B cell (primary cell): ENCODE measurements at regions not wholly inside any gene's neighbourhood (a gene's known extent, or its start where the extent isn't known, plus 50 kb on each side); places are given as distances from the start of the nearest gene placed in this dataset.

Source experiments
- ATAC-seq: fragments of 200-7000 bp; cut with Tn5 transposase; one replicate; pipeline ENCODE4 v1.10.0; 2021; ENCODE audit warnings: low read depth, mild to moderate bottlenecking, moderate number of reproducible peaks, moderate library complexity
- CTCF ChIA-PET: fragments of 350-600 bp; sonication (Branson Sonifier 250); formaldehyde crosslinking; loops from one replicate; lab custom pipeline; 2021; ENCODE audit warnings: antibody characterized with exemption, inconsistent platforms; lab: Charles Lee
- POLR2A ChIA-PET: fragments of 350-600 bp; sonication (Branson Sonifier 250); formaldehyde crosslinking; loops from one replicate; lab custom pipeline; 2021; ENCODE audit warnings: antibody characterized with exemption; lab: Charles Lee
- DNase-seq: peaks from one replicate; pipeline ENCODE4 v3.0.0; 2013
- H2AFZ ChIP-seq: 2 replicates; pipeline ENCODE4 v1.6.1; 2012; ENCODE audit warnings: mild to moderate bottlenecking, low read depth, low read length; ENCODE audit not compliant: insufficient read depth, poor library complexity, severe bottlenecking
- H3K27ac ChIP-seq, 2 donors: 1 replicate in 1 of 2; 2 replicates in 1 of 2; pipeline ENCODE4 v1.5.1; 2012 to 2013; ENCODE audit warnings: low read length in 2 of 2, mild to moderate bottlenecking in 2 of 2, moderate library complexity in 1 of 2
- H3K27me3 ChIP-seq, 4 experiments: fragments of 200-600 bp in 1 of 4; sonication (generic) in 1 of 4; replicated peaks in 1 of 4; 1 replicate in 2 of 4; 2 replicates in 2 of 4; pipeline versions ENCODE4 v1.6.1 to v1.7.0; 2013 to 2016; ENCODE audit warnings: low read length in 3 of 4, mild to moderate bottlenecking in 2 of 4, mixed read lengths in 1 of 4, moderate library complexity in 1 of 4; ENCODE audit not compliant: insufficient read depth in 4 of 4, control insufficient read depth in 3 of 4; ENCODE audit errors: control extremely low read depth in 1 of 4
- H3K36me3 ChIP-seq, 2 experiments: replicated peaks in 1 of 2; 1 replicate in 1 of 2; 2 replicates in 1 of 2; pipeline versions ENCODE4 v1.6.1 to v1.7.1; 2013; ENCODE audit warnings: low read length in 1 of 2; ENCODE audit not compliant: insufficient read depth in 2 of 2, control insufficient read depth in 1 of 2; ENCODE audit errors: control extremely low read depth in 1 of 2, extremely low read depth in 1 of 2
- H3K4me1 ChIP-seq, 2 donors: fragments of 200-600 bp in 1 of 2; sonication (generic) in 1 of 2; 1 replicate in 1 of 2; 2 replicates in 1 of 2; pipeline versions ENCODE4 v1.5.1 to v1.6.1; 2013 to 2017; ENCODE audit warnings: low read length in 2 of 2; ENCODE audit not compliant: control insufficient read depth in 2 of 2, insufficient read depth in 2 of 2
- H3K4me2 ChIP-seq: replicated peaks from 2 replicates; pipeline ENCODE3; 2012; ENCODE audit warnings: mild to moderate bottlenecking, low read depth, low read length; ENCODE audit not compliant: poor library complexity, severe bottlenecking
- H3K4me3 ChIP-seq, 5 experiments: fragments of 200-600 bp in 1 of 5; sonication (generic) in 1 of 5; 1 replicate in 3 of 5; 2 replicates in 2 of 5; pipeline versions ENCODE4 v1.5.1 to v1.7.0; 2011 to 2016; ENCODE audit warnings: low read length in 4 of 5, mild to moderate bottlenecking in 4 of 5, low read depth in 2 of 5, control low read depth in 1 of 5, moderate library complexity in 1 of 5; ENCODE audit not compliant: insufficient read depth in 1 of 5; ENCODE audit errors: control extremely low read depth in 1 of 5, extremely low read depth in 1 of 5
- H3K79me2 ChIP-seq: fragments of 200-600 bp; sonication (generic); one replicate; pipeline ENCODE4 v1.6.0; 2016; ENCODE audit warnings: low read length; ENCODE audit not compliant: control insufficient read depth, insufficient read depth
- H3K9ac ChIP-seq: fragments of 200-600 bp; sonication (generic); 2 replicates; pipeline ENCODE4 v1.6.1; 2017; ENCODE audit warnings: mild to moderate bottlenecking, low read length, moderate library complexity
- H3K9me3 ChIP-seq, 3 donors: one replicate each; pipeline versions ENCODE4 v1.6.1 to v1.7.1; 2013; ENCODE audit warnings: low read length in 2 of 3; ENCODE audit not compliant: control insufficient read depth in 2 of 3, insufficient read depth in 1 of 3; ENCODE audit errors: control extremely low read depth in 1 of 3
- H4K20me1 ChIP-seq: 2 replicates; pipeline ENCODE4 v1.6.0; 2012; ENCODE audit warnings: mild to moderate bottlenecking, low read length; ENCODE audit not compliant: insufficient read depth, control insufficient read depth, poor library complexity, severe bottlenecking
- H3K27ac Mint-ChIP-seq: one replicate; pipeline ENCODE4 v1.8.0; 2021; ENCODE audit warnings: mixed read lengths
- H3K27me3 Mint-ChIP-seq: one replicate; pipeline ENCODE4 v1.8.0; 2021; ENCODE audit warnings: mixed read lengths
- H3K4me1 Mint-ChIP-seq: one replicate; pipeline ENCODE4 v1.8.0; 2021; ENCODE audit warnings: mixed read lengths
- H3K4me3 Mint-ChIP-seq: one replicate; pipeline ENCODE4 v1.8.0; 2021; ENCODE audit warnings: mixed read lengths
- H3K9me3 Mint-ChIP-seq: one replicate; pipeline ENCODE4 v1.8.0; 2022; ENCODE audit warnings: mixed read lengths; ENCODE audit not compliant: insufficient read depth
- EZH2 ChIP-seq: IDR thresholded peaks from 2 replicates; pipeline ENCODE4 v1.6.1; 2012; ENCODE audit warnings: borderline replicate concordance, low read depth, mild to moderate bottlenecking, moderate library complexity, low read length; ENCODE audit not compliant: insufficient read depth, poor library complexity, severe bottlenecking
- WGBS: methylation state at CpG from one replicate; pipeline ENCODE4 v1.1.5; 2013; ENCODE audit warnings: missing lambda C conversion rate; ENCODE audit not compliant: insufficient coverage; 5-methylcytosine and 5-hydroxymethylcytosine counted together
- intact Hi-C: fragments of 100-400 bp; cut with micrococcal nuclease; formaldehyde crosslinking; loops from one replicate; pipeline ENCODE4 v1.10.0; 2022
- TF ChIP-seq, protein P1 (sequence below): fragments of 200-600 bp; IDR thresholded peaks from one replicate; pipeline ENCODE4 v1.8.0; 2022; ENCODE audit warnings: antibody characterized with exemption, mild to moderate bottlenecking

DNA sequence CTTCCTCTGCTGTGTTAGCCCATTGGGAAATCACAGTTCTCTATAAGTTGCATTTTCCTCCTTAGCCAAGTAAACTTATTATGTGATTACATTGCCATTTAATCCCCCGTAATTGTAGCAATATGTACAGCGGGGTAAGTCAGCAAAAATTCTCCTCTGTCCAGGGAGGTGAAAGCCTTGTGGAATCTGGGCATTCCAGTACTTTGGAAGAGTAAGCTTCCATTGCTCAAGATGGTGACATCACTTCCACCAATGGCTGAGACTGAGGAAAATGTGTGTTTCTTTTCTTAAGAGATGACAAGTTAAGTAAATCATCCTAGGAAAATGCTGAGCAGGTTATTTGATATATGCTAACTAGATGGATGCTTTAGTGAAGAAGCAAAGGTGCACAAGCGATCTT lies 436.7 kb downstream of the CETN3 start:
- no peak for DNase-seq
- POLR2A ChIA-PET = no interaction called here
- Mint-ChIP-seq H3K27me3 (peaks cover 4% of the 10 kb centered on the region), H3K4me3 (no peak overlapping the region), H3K9me3 (no peaks in the 10 kb centered on the region), H3K27ac (no peak overlapping the region), H3K4me1 (no peaks in the 10 kb centered on the region)
- H3K4me2 ChIP-seq = no peak overlapping the region
- no peaks in the 10 kb centered on the region for H3K4me1 ChIP-seq
- no peak for ATAC-seq
- H3K27ac ChIP-seq = no peak overlapping the region
- WGBS = 100% methylated on average over 1 of the region's 3 CpGs
- TF ChIP-seq, protein P1, sequence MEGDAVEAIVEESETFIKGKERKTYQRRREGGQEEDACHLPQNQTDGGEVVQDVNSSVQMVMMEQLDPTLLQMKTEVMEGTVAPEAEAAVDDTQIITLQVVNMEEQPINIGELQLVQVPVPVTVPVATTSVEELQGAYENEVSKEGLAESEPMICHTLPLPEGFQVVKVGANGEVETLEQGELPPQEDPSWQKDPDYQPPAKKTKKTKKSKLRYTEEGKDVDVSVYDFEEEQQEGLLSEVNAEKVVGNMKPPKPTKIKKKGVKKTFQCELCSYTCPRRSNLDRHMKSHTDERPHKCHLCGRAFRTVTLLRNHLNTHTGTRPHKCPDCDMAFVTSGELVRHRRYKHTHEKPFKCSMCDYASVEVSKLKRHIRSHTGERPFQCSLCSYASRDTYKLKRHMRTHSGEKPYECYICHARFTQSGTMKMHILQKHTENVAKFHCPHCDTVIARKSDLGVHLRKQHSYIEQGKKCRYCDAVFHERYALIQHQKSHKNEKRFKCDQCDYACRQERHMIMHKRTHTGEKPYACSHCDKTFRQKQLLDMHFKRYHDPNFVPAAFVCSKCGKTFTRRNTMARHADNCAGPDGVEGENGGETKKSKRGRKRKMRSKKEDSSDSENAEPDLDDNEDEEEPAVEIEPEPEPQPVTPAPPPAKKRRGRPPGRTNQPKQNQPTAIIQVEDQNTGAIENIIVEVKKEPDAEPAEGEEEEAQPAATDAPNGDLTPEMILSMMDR = no peak
- no peak overlapping the region for H3K4me3 ChIP-seq
- H3K79me2 ChIP-seq = no peaks in the 10 kb centered on the region
- CTCF ChIA-PET = no interaction called here
- H3K9me3 ChIP-seq = no peaks in the 10 kb centered on the region
- no peaks in the 10 kb centered on the region for H3K27me3 ChIP-seq
- intact Hi-C loops = no loop called here
- H4K20me1 ChIP-seq = no peaks in the 10 kb centered on the region
- H3K36me3 ChIP-seq = no peaks in the 10 kb centered on the region
- H2AFZ ChIP-seq = no peak overlapping the region
- no peak overlapping the region for H3K9ac ChIP-seq

GRCh38 chr5:89968958-89969381 lies 440.6 kb downstream of the CETN3 start:
- ChIA-PET CTCF (no interaction called here), POLR2A (no interaction called here)
- no peaks in the 10 kb centered on the region for H4K20me1 ChIP-seq
- H3K4me3 ChIP-seq = no peak overlapping the region
- Mint-ChIP-seq H3K9me3 (no peaks in the 10 kb centered on the region), H3K27ac (no peak overlapping the region), H3K4me3 (no peak overlapping the region), H3K4me1 (peaks cover 5% of the 10 kb centered on the region), H3K27me3 (no peaks in the 10 kb centered on the region)
- no peak for TF ChIP-seq EZH2
- TF ChIP-seq, protein P1 = no peak
- no peaks in the 10 kb centered on the region for H3K27me3 ChIP-seq
- no peak overlapping the region for H3K27ac ChIP-seq
- no peaks in the 10 kb centered on the region for H3K9me3 ChIP-seq
- no peaks in the 10 kb centered on the region for H3K79me2 ChIP-seq
- H2AFZ ChIP-seq = no peak overlapping the region
- no CpG with 5 or more reads among the region's 4 CpGs for WGBS
- H3K4me2 ChIP-seq = no peak overlapping the region
- ATAC-seq = no peak
- no peaks in the 10 kb centered on the region for H3K36me3 ChIP-seq
- H3K4me1 ChIP-seq = no peaks in the 10 kb centered on the region
- H3K9ac ChIP-seq = no peak overlapping the region
- DNase-seq = no peak
- intact Hi-C loops = no loop called here
